GM23248 (cell line): ENCODE measurements at regions not wholly inside any gene's neighbourhood (a gene's known extent, or its start where the extent isn't known, plus 50 kb on each side); places are given as distances from the start of the nearest gene placed in this dataset.

Experiments
- EZH2 ChIP-seq: fragments of 200-600 bp; sonication (generic); IDR thresholded peaks from 2 replicates; pipeline ENCODE4 v1.6.1; 2018; ENCODE audit warnings: antibody characterized with exemption, mild to moderate bottlenecking; ENCODE audit not compliant: insufficient read depth, poor library complexity, severe bottlenecking
- EZH2phosphoT487 ChIP-seq: fragments of 200-600 bp; sonication (generic); IDR thresholded peaks from 2 replicates; pipeline ENCODE4 v1.6.1; 2018; ENCODE audit warnings: antibody characterized with exemption, moderate library complexity, mild to moderate bottlenecking, low read depth; ENCODE audit not compliant: insufficient read depth

DNA sequence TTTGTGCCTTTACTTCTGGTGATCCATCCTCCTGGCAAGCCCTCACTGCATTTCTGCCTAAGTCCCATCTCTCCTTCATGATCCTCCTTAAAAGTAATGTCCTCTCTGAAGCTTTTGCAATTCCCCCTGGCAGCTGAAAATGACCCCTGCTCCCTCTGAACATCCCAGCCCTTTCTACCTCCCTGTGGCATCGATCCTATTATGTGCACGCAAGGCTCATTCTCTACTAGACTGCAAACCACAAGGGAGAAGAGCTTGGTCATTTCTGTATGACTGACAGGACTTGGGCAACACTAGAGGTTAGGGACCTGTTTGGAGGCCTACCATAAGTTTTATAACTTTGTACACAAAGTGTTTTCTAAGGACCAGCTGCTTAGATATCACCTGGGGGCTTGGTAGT lies 50.8 kb upstream of the RAP2C start:
- no peak for TF ChIP-seq EZH2
- no peak for TF ChIP-seq EZH2phosphoT487
